ENCODE measurements at regions not wholly inside any gene's neighbourhood (a gene's known extent, or its start where the extent isn't known, plus 50 kb on each side); places are given as distances from the start of the nearest gene placed in this dataset.

GRCh38 chr13:111038887-111039286, 76.2 kb upstream of the ARHGEF7 start:
- no peak for TF ChIP-seq CTCF (IDR thresholded peaks at IDR 0.05)
- TF ChIP-seq POLR2A (IDR thresholded peaks at IDR 0.05), result no peak
